GM23248 (cell line): ENCODE measurements at regions not wholly inside any gene's neighbourhood (a gene's known extent, or its start where the extent isn't known, plus 50 kb on each side); places are given as distances from the start of the nearest gene placed in this dataset.

Source experiments
- EZH2 ChIP-seq: fragments of 200-600 bp; sonication (generic); IDR thresholded peaks from 2 replicates; pipeline ENCODE4 v1.6.1; 2018; ENCODE audit warnings: antibody characterized with exemption, mild to moderate bottlenecking; ENCODE audit not compliant: insufficient read depth, poor library complexity, severe bottlenecking
- EZH2phosphoT487 ChIP-seq: fragments of 200-600 bp; sonication (generic); IDR thresholded peaks from 2 replicates; pipeline ENCODE4 v1.6.1; 2018; ENCODE audit warnings: antibody characterized with exemption, moderate library complexity, mild to moderate bottlenecking, low read depth; ENCODE audit not compliant: insufficient read depth

GRCh38 chr10:43972976-43973647, 324.4 kb upstream of the ZNF32 start:
- TF ChIP-seq EZH2 (no peak), EZH2phosphoT487 (no peak)
